H9 (cell line): ENCODE measurements at regions not wholly inside any gene's neighbourhood (a gene's known extent, or its start where the extent isn't known, plus 50 kb on each side); places are given as distances from the start of the nearest gene placed in this dataset.

Experiments
- DNase-seq: peaks from one replicate; pipeline ENCODE4 v3.0.0-alpha.2; 2017
- H2AFZ ChIP-seq: one replicate; pipeline ENCODE4 v1.6.1; 2013; ENCODE audit warnings: mild to moderate bottlenecking, low read length, control low read depth, moderate library complexity
- H2AK5ac ChIP-seq: 2 replicates; pipeline ENCODE4 v1.6.1; 2013; ENCODE audit warnings: low read length, control low read depth, mixed read lengths; ENCODE audit not compliant: insufficient read length
- H2BK120ac ChIP-seq: one replicate; pipeline ENCODE4 v1.6.1; 2013; ENCODE audit warnings: low read depth, mild to moderate bottlenecking, low read length, control low read depth, inconsistent platforms; ENCODE audit not compliant: poor library complexity, severe bottlenecking
- H2BK12ac ChIP-seq: 2 replicates; pipeline ENCODE4 v1.6.1; 2013; ENCODE audit warnings: low read length, control low read depth, mixed read lengths, low read depth; ENCODE audit not compliant: insufficient read length
- H2BK15ac ChIP-seq: 2 replicates; pipeline ENCODE4 v1.6.1; 2013; ENCODE audit warnings: low read depth, low read length, control low read depth
- H2BK20ac ChIP-seq: one replicate; pipeline ENCODE4 v1.6.1; 2013; ENCODE audit warnings: low read depth, mild to moderate bottlenecking, low read length, control low read depth, inconsistent platforms; ENCODE audit not compliant: poor library complexity, severe bottlenecking
- H2BK5ac ChIP-seq: 2 replicates; pipeline ENCODE4 v1.6.1; 2013; ENCODE audit warnings: low read length, control low read depth, mixed read lengths; ENCODE audit not compliant: insufficient read length
- H3K14ac ChIP-seq: 2 replicates; pipeline ENCODE4 v1.6.1; 2013; ENCODE audit warnings: low read length, control low read depth; ENCODE audit not compliant: insufficient read depth
- H3K18ac ChIP-seq: 2 replicates; pipeline ENCODE4 v1.6.1; 2013; ENCODE audit warnings: low read depth, mild to moderate bottlenecking, mixed read lengths, low read length, control low read depth; ENCODE audit not compliant: insufficient read length
- H3K23ac ChIP-seq: 2 replicates; pipeline ENCODE4 v1.6.1; 2013; ENCODE audit warnings: low read length, control low read depth, mixed read lengths, low read depth; ENCODE audit not compliant: insufficient read length
- H3K23me2 ChIP-seq: 2 replicates; pipeline ENCODE4 v1.6.1; 2013; ENCODE audit warnings: low read depth, mild to moderate bottlenecking, mixed read lengths, low read length, control low read depth; ENCODE audit not compliant: insufficient read length, poor library complexity, severe bottlenecking
- H3K27ac ChIP-seq: 2 replicates; pipeline ENCODE4 v1.5.1; 2013; ENCODE audit warnings: low read length, control low read depth, mixed read lengths, low read depth; ENCODE audit not compliant: insufficient read length
- H3K27me3 ChIP-seq: 2 replicates; pipeline ENCODE4 v1.6.1; 2013; ENCODE audit warnings: low read length, control low read depth, inconsistent platforms; ENCODE audit not compliant: insufficient read depth
- H3K4ac ChIP-seq: 2 replicates; pipeline ENCODE4 v1.6.1; 2013; ENCODE audit warnings: low read depth, mild to moderate bottlenecking, control low read depth, inconsistent platforms, low read length, moderate library complexity
- H3K4me1 ChIP-seq: 2 replicates; pipeline ENCODE4 v1.6.1; 2013; ENCODE audit warnings: low read length, control low read depth, inconsistent platforms; ENCODE audit not compliant: insufficient read depth
- H3K4me2 ChIP-seq: 2 replicates; pipeline ENCODE4 v1.6.1; 2013; ENCODE audit warnings: low read length, control low read depth, mixed read lengths; ENCODE audit not compliant: insufficient read length, insufficient read depth
- H3K56ac ChIP-seq: 2 replicates; pipeline ENCODE4 v1.6.1; 2013; ENCODE audit warnings: low read depth, mild to moderate bottlenecking, mixed read lengths, low read length, control low read depth; ENCODE audit not compliant: insufficient read length
- H3K79me1 ChIP-seq: 2 replicates; pipeline ENCODE4 v1.6.1; 2013; ENCODE audit warnings: low read depth, mild to moderate bottlenecking, moderate library complexity, low read length, control low read depth, inconsistent platforms; ENCODE audit not compliant: insufficient read depth, poor library complexity, severe bottlenecking
- H3K79me2 ChIP-seq: 2 replicates; pipeline ENCODE4 v1.6.1; 2013; ENCODE audit warnings: low read length, control low read depth, inconsistent platforms; ENCODE audit not compliant: insufficient read depth
- H3K9ac ChIP-seq: 2 replicates; pipeline ENCODE4 v1.6.1; 2013; ENCODE audit warnings: low read length, control low read depth, mixed read lengths; ENCODE audit not compliant: insufficient read length; ENCODE audit errors: extremely low read depth
- H3K9me3 ChIP-seq: one replicate; pipeline ENCODE4 v1.6.1; 2013; ENCODE audit warnings: low read depth, low read length, inconsistent platforms; ENCODE audit not compliant: control insufficient read depth
- H3T11ph ChIP-seq: one replicate; pipeline ENCODE4 v1.6.1; 2013; ENCODE audit warnings: mild to moderate bottlenecking, low read length, control low read depth, inconsistent platforms
- H4K20me1 ChIP-seq: one replicate; pipeline ENCODE4 v1.6.1; 2013; ENCODE audit not compliant: control insufficient read depth, insufficient read length, insufficient read depth
- H4K5ac ChIP-seq: 2 replicates; pipeline ENCODE4 v1.6.1; 2013; ENCODE audit warnings: low read depth, mild to moderate bottlenecking, mixed read lengths, low read length, control low read depth; ENCODE audit not compliant: insufficient read length
- H4K8ac ChIP-seq: replicated peaks from 2 replicates; pipeline ENCODE4 v1.6.1; 2013; ENCODE audit warnings: low read length, control low read depth, mixed read lengths, low read depth; ENCODE audit not compliant: insufficient read length
- H4K91ac ChIP-seq: 2 replicates; pipeline ENCODE4 v1.6.1; 2013; ENCODE audit warnings: low read depth, mild to moderate bottlenecking, moderate library complexity, mixed read lengths, low read length, control low read depth; ENCODE audit not compliant: insufficient read length
- H3K27ac Mint-ChIP-seq, 3 experiments: 2 replicates in 2 of 3; 3 replicates in 1 of 3; pipeline ENCODE4 v1.8.0; 2020 to 2021; ENCODE audit warnings: mixed read lengths in 3 of 3, mild to moderate bottlenecking in 1 of 3, moderate library complexity in 1 of 3
- H3K27me3 Mint-ChIP-seq: 2 replicates; pipeline ENCODE4 v1.8.0; 2021; ENCODE audit warnings: low read depth, mild to moderate bottlenecking, moderate library complexity, mixed read lengths
- H3K36me3 Mint-ChIP-seq, 3 experiments: 2 replicates in 2 of 3; 3 replicates in 1 of 3; pipeline ENCODE4 v1.8.0; 2020 to 2021; ENCODE audit warnings: low read depth in 3 of 3, mixed read lengths in 3 of 3; ENCODE audit not compliant: insufficient read depth in 1 of 3
- H3K4me1 Mint-ChIP-seq, 2 experiments: 2 replicates each; pipeline ENCODE4 v1.8.0; 2020; ENCODE audit warnings: mixed read lengths in 2 of 2
- H3K4me3 Mint-ChIP-seq, 2 experiments: 2 replicates in 1 of 2; 3 replicates in 1 of 2; pipeline ENCODE4 v1.8.0; 2020 to 2021; ENCODE audit warnings: mild to moderate bottlenecking in 2 of 2, mixed read lengths in 2 of 2, moderate library complexity in 1 of 2
- H3K9me3 Mint-ChIP-seq, 2 experiments: 2 replicates in 1 of 2; 3 replicates in 1 of 2; pipeline ENCODE4 v1.8.0; 2020; ENCODE audit warnings: mild to moderate bottlenecking in 2 of 2, mixed read lengths in 2 of 2, moderate library complexity in 1 of 2
- WGBS: extraction: QIAGEN DNeasy Blood & Tissue Kit; methylation state at CpG from one replicate; pipeline ENCODE4 v1.1.7; 2013; ENCODE audit warnings: missing lambda C conversion rate, low lambda C conversion rate, mixed read lengths; ENCODE audit not compliant: insufficient read length; ENCODE audit errors: extremely low coverage; 5-methylcytosine and 5-hydroxymethylcytosine counted together
- TF ChIP-seq, protein P1 (sequence below): fragments of 200-600 bp; sonication (generic); conservative IDR thresholded peaks from 3 replicates; pipeline ENCODE4 v1.8.0; 2021; ENCODE audit warnings: antibody characterized with exemption, mild to moderate bottlenecking

- Histone ChIP-seq H3K9me3 (no peaks in the 10 kb centered on the region), H4K91ac (no peak overlapping the region), H3K14ac (no peak overlapping the region), H3K23ac (no peak overlapping the region), H2AK5ac (no peak overlapping the region), H3K9ac (no peak overlapping the region), H3K79me2 (no peaks in the 10 kb centered on the region; the same call in 1 of the 2 replicates), H2BK15ac (no peak overlapping the region), H2BK5ac (no peak overlapping the region), H3K4ac (no peak overlapping the region), H4K8ac (no peak overlapping the region), H3K4me2 (no peak overlapping the region), H3K18ac (no peak overlapping the region), H3T11ph (no peak overlapping the region), H3K23me2 (no peaks in the 10 kb centered on the region), H3K56ac (no peak overlapping the region), H4K20me1 (no peaks in the 10 kb centered on the region), H3K79me1 (no peaks in the 10 kb centered on the region), H3K27ac (no peak overlapping the region), H4K5ac (no peak overlapping the region), H2BK20ac (no peak overlapping the region), H3K27me3 (no peaks in the 10 kb centered on the region), H2BK12ac (no peak overlapping the region), H2BK120ac (no peak overlapping the region), H3K4me1 (no peaks in the 10 kb centered on the region), H2AFZ (no peak overlapping the region)
- H3K36me3 Mint-ChIP-seq: no peaks in the 10 kb centered on the region; a peak in 1 of 7 replicates
- TF ChIP-seq, protein P1, sequence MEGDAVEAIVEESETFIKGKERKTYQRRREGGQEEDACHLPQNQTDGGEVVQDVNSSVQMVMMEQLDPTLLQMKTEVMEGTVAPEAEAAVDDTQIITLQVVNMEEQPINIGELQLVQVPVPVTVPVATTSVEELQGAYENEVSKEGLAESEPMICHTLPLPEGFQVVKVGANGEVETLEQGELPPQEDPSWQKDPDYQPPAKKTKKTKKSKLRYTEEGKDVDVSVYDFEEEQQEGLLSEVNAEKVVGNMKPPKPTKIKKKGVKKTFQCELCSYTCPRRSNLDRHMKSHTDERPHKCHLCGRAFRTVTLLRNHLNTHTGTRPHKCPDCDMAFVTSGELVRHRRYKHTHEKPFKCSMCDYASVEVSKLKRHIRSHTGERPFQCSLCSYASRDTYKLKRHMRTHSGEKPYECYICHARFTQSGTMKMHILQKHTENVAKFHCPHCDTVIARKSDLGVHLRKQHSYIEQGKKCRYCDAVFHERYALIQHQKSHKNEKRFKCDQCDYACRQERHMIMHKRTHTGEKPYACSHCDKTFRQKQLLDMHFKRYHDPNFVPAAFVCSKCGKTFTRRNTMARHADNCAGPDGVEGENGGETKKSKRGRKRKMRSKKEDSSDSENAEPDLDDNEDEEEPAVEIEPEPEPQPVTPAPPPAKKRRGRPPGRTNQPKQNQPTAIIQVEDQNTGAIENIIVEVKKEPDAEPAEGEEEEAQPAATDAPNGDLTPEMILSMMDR: no peak
- no peaks in the 10 kb centered on the region; a peak in 1 of 5 replicates for H3K9me3 Mint-ChIP-seq
- WGBS: no CpG with 5 or more reads among the region's 1 CpG
- DNase-seq: peak; percentile 10
- H3K27me3 Mint-ChIP-seq: peaks cover 5% of the 10 kb centered on the region
- H3K27ac Mint-ChIP-seq: no peak overlapping the region
- no peak overlapping the region for H3K4me3 Mint-ChIP-seq
- H3K4me1 Mint-ChIP-seq: peaks cover 0 to 2% of the 10 kb centered on the region in 2 experiments; a peak in 1 of 4 replicates
Observed at GRCh38 chr18:78911751-78912283, 67.8 kb upstream of the SALL3 start.
